Left ventricle myocardium inferior (tissue), 1 donor: ENCODE measurements at regions not wholly inside any gene's neighbourhood (a gene's known extent, or its start where the extent isn't known, plus 50 kb on each side); places are given as distances from the start of the nearest gene placed in this dataset.

Experiments
- DNase-seq: peaks from one replicate; pipeline ENCODE4 v3.0.0-alpha.2; 2020
- H3K27ac ChIP-seq: fragments of 200-600 bp; replicated peaks from 2 replicates; pipeline ENCODE4 v1.8.0; 2021
- H3K27me3 ChIP-seq: fragments of 200-600 bp; 2 replicates; pipeline ENCODE4 v1.8.0; 2021; ENCODE audit warnings: low read depth
- H3K36me3 ChIP-seq: fragments of 200-600 bp; 2 replicates; pipeline ENCODE4 v1.8.0; 2021
- H3K4me1 ChIP-seq: fragments of 200-600 bp; 2 replicates; pipeline ENCODE4 v1.8.0; 2021
- H3K4me3 ChIP-seq: fragments of 200-600 bp; 2 replicates; pipeline ENCODE4 v1.8.0; 2021; ENCODE audit warnings: mild to moderate bottlenecking, moderate library complexity
- H3K9me3 ChIP-seq: fragments of 200-600 bp; replicated peaks from 2 replicates; pipeline ENCODE4 v1.8.0; 2021
- CTCF ChIP-seq: fragments of 200-600 bp; IDR thresholded peaks from 2 replicates; pipeline ENCODE4 v1.8.0; 2021; ENCODE audit warnings: antibody characterized with exemption, mild to moderate bottlenecking, borderline replicate concordance
- intact Hi-C: fragments of 100-400 bp; cut with micrococcal nuclease; formaldehyde crosslinking; loops from one replicate; pipeline ENCODE4 v1.11.0; 2022
- donor health status: DM: no; HTN: yes; CAD: no; lungs with severe emphysema.

- H3K4me3 ChIP-seq, result no peak overlapping the region
- no peaks in the 10 kb centered on the region for H3K36me3 ChIP-seq
- intact Hi-C loops, result no loop called here
- peaks cover 13% of the 10 kb centered on the region for H3K9me3 ChIP-seq
- peaks cover 34% of the 10 kb centered on the region for H3K4me1 ChIP-seq
- no peak for TF ChIP-seq CTCF
- DNase-seq, result no peak
- no peaks in the 10 kb centered on the region for H3K27me3 ChIP-seq
- H3K27ac ChIP-seq, result no peak overlapping the region
These were observed 158.1 kb upstream of the HCRTR2 start for GRCh38 chr6:55016261-55016660.

GRCh38 chr6:55017555-55018300, 156.6 kb upstream of the HCRTR2 start:
- H3K27me3 ChIP-seq, result no peaks in the 10 kb centered on the region
- intact Hi-C loops, result no loop called here
- H3K9me3 ChIP-seq, result peaks cover 13% of the 10 kb centered on the region
- no peak for TF ChIP-seq CTCF
- no peak overlapping the region for H3K27ac ChIP-seq
- H3K36me3 ChIP-seq, result no peaks in the 10 kb centered on the region
- no peak overlapping the region for H3K4me3 ChIP-seq
- no peak for DNase-seq
- H3K4me1 ChIP-seq, result peaks cover 26% of the 10 kb centered on the region

GRCh38 chr6:55019591-55019990, 154.7 kb upstream of the HCRTR2 start:
- Histone ChIP-seq H3K27ac (no peak overlapping the region), H3K36me3 (no peaks in the 10 kb centered on the region), H3K4me1 (peaks cover 14% of the 10 kb centered on the region), H3K9me3 (peaks cover 13% of the 10 kb centered on the region), H3K4me3 (no peak overlapping the region), H3K27me3 (no peaks in the 10 kb centered on the region)
- intact Hi-C loops, result no loop called here
- DNase-seq, result no peak
- no peak for TF ChIP-seq CTCF

- Histone ChIP-seq H3K9me3 (peaks cover 15% of the 10 kb centered on the region), H3K27ac (no peak overlapping the region), H3K4me1 (no peaks in the 10 kb centered on the region), H3K27me3 (no peaks in the 10 kb centered on the region), H3K36me3 (no peaks in the 10 kb centered on the region), H3K4me3 (no peak overlapping the region)
- DNase-seq, result no peak
- intact Hi-C loops, result no loop called here
- TF ChIP-seq CTCF, result no peak
These were observed 151.1 kb upstream of the HCRTR2 start for GRCh38 chr6:55023230-55023629.

GRCh38 chr6:55033016-55033546, 141.2 kb upstream of the HCRTR2 start:
- Histone ChIP-seq H3K4me1 (no peaks in the 10 kb centered on the region), H3K27ac (no peak overlapping the region), H3K9me3 (peaks cover 29% of the 10 kb centered on the region), H3K4me3 (no peak overlapping the region), H3K27me3 (no peaks in the 10 kb centered on the region), H3K36me3 (no peaks in the 10 kb centered on the region)
- intact Hi-C loops, result no loop called here
- no peak for TF ChIP-seq CTCF
- DNase-seq, result no peak
